ENCODE measurements at regions not wholly inside any gene's neighbourhood (a gene's known extent, or its start where the extent isn't known, plus 50 kb on each side); places are given as distances from the start of the nearest gene placed in this dataset.

DNA sequence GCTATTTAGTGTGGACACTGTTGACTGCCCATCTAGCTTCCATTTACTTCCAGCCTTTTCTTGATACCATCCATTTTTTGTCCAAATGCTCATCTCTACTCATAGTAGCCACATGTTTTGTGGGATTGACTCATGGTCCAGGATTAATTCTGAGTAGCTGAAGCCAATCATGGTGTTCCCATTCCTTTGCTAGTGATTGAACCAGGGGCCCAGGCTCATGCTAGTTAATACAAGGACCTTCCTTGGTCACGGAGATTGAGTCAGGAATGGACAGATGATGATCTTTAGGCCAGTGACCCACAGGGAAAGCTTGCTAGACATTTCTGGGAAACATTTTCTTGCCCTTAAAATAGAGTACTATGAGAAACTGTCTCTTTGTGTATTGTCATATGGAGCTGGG is 272.9 kb upstream of the RIOK2 start:
- Histone ChIP-seq H3K36me3 (ENCODE audit: control insufficient read depth in 4 of 4, insufficient read depth in 4 of 4, low read length in 4 of 4) (no peaks in the 10 kb centered on the region), H3K27me3 (ENCODE audit: control insufficient read depth in 3 of 3, insufficient read depth in 3 of 3, low read length in 2 of 3) (no peaks in the 10 kb centered on the region), H3K9ac (ENCODE audit: insufficient read depth in 1 of 2, low read length in 2 of 2) (no peak overlapping the region), H3K4me1 (ENCODE audit: control insufficient read depth in 5 of 5, insufficient read depth in 5 of 5, low read length in 5 of 5) (peaks cover 0 to 4% (median 0%) of the 10 kb centered on the region in 5 donors), H3K27ac (ENCODE audit: low read depth in 1 of 2, low read length in 1 of 2) (no peak overlapping the region), H3K9me3 (ENCODE audit: control insufficient read depth in 4 of 4, insufficient read depth in 3 of 4, low read length in 3 of 4) (no peaks in the 10 kb centered on the region), H3K4me3 (no peak overlapping the region)
- DNase-seq (no peak), ATAC-seq (ENCODE audit: insufficient read depth, low FRiP score) (no peak)
- 87 to 90% methylated on average over 1 of the region's 1 CpG for WGBS, 2 donors
- TF ChIP-seq, protein P1, sequence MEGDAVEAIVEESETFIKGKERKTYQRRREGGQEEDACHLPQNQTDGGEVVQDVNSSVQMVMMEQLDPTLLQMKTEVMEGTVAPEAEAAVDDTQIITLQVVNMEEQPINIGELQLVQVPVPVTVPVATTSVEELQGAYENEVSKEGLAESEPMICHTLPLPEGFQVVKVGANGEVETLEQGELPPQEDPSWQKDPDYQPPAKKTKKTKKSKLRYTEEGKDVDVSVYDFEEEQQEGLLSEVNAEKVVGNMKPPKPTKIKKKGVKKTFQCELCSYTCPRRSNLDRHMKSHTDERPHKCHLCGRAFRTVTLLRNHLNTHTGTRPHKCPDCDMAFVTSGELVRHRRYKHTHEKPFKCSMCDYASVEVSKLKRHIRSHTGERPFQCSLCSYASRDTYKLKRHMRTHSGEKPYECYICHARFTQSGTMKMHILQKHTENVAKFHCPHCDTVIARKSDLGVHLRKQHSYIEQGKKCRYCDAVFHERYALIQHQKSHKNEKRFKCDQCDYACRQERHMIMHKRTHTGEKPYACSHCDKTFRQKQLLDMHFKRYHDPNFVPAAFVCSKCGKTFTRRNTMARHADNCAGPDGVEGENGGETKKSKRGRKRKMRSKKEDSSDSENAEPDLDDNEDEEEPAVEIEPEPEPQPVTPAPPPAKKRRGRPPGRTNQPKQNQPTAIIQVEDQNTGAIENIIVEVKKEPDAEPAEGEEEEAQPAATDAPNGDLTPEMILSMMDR (IDR thresholded peaks at IDR 0.05; ENCODE audit: control extremely low read depth, extremely low read depth), result no peak

DNA sequence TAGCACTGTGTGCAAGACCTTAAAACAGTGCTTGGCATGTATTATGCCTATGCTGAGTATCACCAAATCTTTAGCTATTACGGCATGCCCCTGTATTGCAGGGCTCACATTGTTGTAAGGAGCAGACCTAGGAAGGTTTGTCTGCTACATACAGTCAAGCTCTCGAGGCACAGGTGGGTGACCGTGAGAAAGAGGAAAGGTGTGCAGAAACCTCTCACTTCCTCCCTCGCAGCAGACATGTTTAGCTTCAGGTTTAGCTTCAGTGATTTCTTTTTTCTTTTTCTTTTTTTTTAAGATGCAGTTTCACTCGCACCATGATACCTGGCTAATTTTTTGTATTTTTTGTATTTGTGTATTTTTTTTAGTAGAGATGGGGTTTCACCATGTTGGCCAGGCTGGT is 275.8 kb upstream of the RIOK2 start:
- no peaks in the 10 kb centered on the region for H3K27me3 ChIP-seq (ENCODE audit: control insufficient read depth in 3 of 3, insufficient read depth in 3 of 3, low read length in 2 of 3)
- no peaks in the 10 kb centered on the region for H3K9me3 ChIP-seq (ENCODE audit: control insufficient read depth in 4 of 4, insufficient read depth in 3 of 4, low read length in 3 of 4)
- DNase-seq (no peak), ATAC-seq (ENCODE audit: insufficient read depth, low FRiP score) (no peak)
- peaks cover 0 to 2% (median 0%) of the 10 kb centered on the region in 5 donors for H3K4me1 ChIP-seq (ENCODE audit: control insufficient read depth in 5 of 5, insufficient read depth in 5 of 5, low read length in 5 of 5)
- TF ChIP-seq, protein P1 (IDR thresholded peaks at IDR 0.05; ENCODE audit: control extremely low read depth, extremely low read depth), result no peak
- no peaks in the 10 kb centered on the region for H3K36me3 ChIP-seq (ENCODE audit: control insufficient read depth in 4 of 4, insufficient read depth in 4 of 4, low read length in 4 of 4)
- no peak overlapping the region for H3K9ac ChIP-seq (ENCODE audit: insufficient read depth in 1 of 2, low read length in 2 of 2)
- WGBS, 2 donors, result 90 to 91% methylated on average over 5 of the region's 5 CpGs
- no peak overlapping the region for H3K27ac ChIP-seq (ENCODE audit: low read depth in 1 of 2, low read length in 1 of 2)
- H3K4me3 ChIP-seq, result no peak overlapping the region

DNA sequence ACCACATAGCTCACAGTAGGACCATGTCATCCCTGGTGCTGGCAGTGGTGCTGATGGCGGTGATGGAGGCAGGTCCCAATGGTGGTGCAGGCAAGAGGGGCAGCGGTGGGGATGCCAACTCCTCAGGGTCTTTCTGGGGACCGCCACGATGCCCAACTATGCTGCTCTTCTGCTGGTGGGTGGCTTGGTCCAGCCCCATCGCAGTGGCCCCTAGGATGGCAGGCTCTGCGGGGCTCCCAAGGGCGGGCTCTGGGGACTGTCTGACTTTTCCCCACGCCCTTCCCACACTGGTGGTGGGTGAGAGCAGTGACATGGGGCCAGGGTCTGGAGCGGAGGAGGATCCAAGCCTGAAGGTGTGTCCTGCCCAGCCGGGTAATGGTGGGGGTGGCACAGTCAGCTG is 288.9 kb upstream of the RIOK2 start:
- ATAC-seq (ENCODE audit: insufficient read depth, low FRiP score) (no peak), DNase-seq (no peak)
- no peaks in the 10 kb centered on the region for H3K36me3 ChIP-seq (ENCODE audit: control insufficient read depth in 4 of 4, insufficient read depth in 4 of 4, low read length in 4 of 4)
- no peak overlapping the region for H3K27ac ChIP-seq (ENCODE audit: low read depth in 1 of 2, low read length in 1 of 2)
- H3K9ac ChIP-seq (ENCODE audit: insufficient read depth in 1 of 2, low read length in 2 of 2), result no peak overlapping the region
- no peaks in the 10 kb centered on the region for H3K27me3 ChIP-seq (ENCODE audit: control insufficient read depth in 3 of 3, insufficient read depth in 3 of 3, low read length in 2 of 3)
- peaks cover 0 to 31% (median 3%) of the 10 kb centered on the region in 4 donors for H3K9me3 ChIP-seq (ENCODE audit: control insufficient read depth in 4 of 4, insufficient read depth in 3 of 4, low read length in 3 of 4)
- no peak overlapping the region for H3K4me3 ChIP-seq
- TF ChIP-seq, protein P1 (IDR thresholded peaks at IDR 0.05; ENCODE audit: control extremely low read depth, extremely low read depth), result no peak
- 93 to 96% methylated on average over 10 of the region's 10 CpGs for WGBS, 2 donors
- no peaks in the 10 kb centered on the region for H3K4me1 ChIP-seq (ENCODE audit: control insufficient read depth in 5 of 5, insufficient read depth in 5 of 5, low read length in 5 of 5)

DNA sequence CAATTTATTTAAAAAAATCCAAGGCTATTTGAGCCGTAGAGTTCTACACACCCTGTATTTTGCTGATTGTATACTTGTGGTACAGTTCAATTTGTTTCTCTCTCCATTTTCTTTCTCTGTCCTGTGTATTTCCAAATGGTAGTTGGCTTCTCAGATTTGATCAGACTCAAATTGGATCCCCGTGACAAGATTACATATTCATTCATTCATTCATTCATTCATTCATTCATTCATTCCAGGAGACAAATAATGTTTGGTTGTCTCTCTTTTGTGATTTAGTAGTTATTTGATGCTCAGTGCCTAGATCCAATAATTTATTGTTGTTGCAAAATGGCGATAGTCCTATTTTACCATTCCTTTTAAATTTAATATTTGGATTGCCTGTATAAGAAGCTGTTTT is 292.8 kb upstream of the RIOK2 start:
- no peaks in the 10 kb centered on the region for H3K36me3 ChIP-seq (ENCODE audit: control insufficient read depth in 4 of 4, insufficient read depth in 4 of 4, low read length in 4 of 4)
- peaks cover 0 to 10% (median 0%) of the 10 kb centered on the region in 5 donors for H3K4me1 ChIP-seq (ENCODE audit: control insufficient read depth in 5 of 5, insufficient read depth in 5 of 5, low read length in 5 of 5)
- no peak overlapping the region for H3K4me3 ChIP-seq
- H3K27me3 ChIP-seq (ENCODE audit: control insufficient read depth in 3 of 3, insufficient read depth in 3 of 3, low read length in 2 of 3), result no peaks in the 10 kb centered on the region
- 92 to 97% methylated on average over 3 of the region's 3 CpGs for WGBS, 2 donors
- H3K27ac ChIP-seq (ENCODE audit: low read depth in 1 of 2, low read length in 1 of 2), result no peak overlapping the region
- no peak overlapping the region for H3K9ac ChIP-seq (ENCODE audit: insufficient read depth in 1 of 2, low read length in 2 of 2)
- peaks cover 0 to 12% (median under 1%) of the 10 kb centered on the region in 4 donors for H3K9me3 ChIP-seq (ENCODE audit: control insufficient read depth in 4 of 4, insufficient read depth in 3 of 4, low read length in 3 of 4)
- ATAC-seq (ENCODE audit: insufficient read depth, low FRiP score) (no peak), DNase-seq (no peak)
- TF ChIP-seq, protein P1 (IDR thresholded peaks at IDR 0.05; ENCODE audit: control extremely low read depth, extremely low read depth), result no peak

All from lung (tissue), 11 donors.